WTC11 (cell line): ENCODE measurements at regions not wholly inside any gene's neighbourhood (a gene's known extent, or its start where the extent isn't known, plus 50 kb on each side); places are given as distances from the start of the nearest gene placed in this dataset.

Source experiments
- ATF1 ChIP-seq: sonication (generic); formaldehyde crosslinking; IDR thresholded peaks from 2 replicates; pipeline ENCODE4 v1.8.1; 2023; ENCODE audit warnings: mild to moderate bottlenecking, moderate library complexity, missing genetic modification reagents
- ATF6 ChIP-seq: sonication (generic); formaldehyde crosslinking; IDR thresholded peaks from 2 replicates; pipeline ENCODE4 v1.8.1; 2023; ENCODE audit warnings: mild to moderate bottlenecking, missing genetic modification reagents
- E2F4 ChIP-seq: sonication (generic); formaldehyde crosslinking; IDR thresholded peaks from 2 replicates; pipeline ENCODE4 v1.8.1; 2022; ENCODE audit warnings: low read depth, mild to moderate bottlenecking, moderate library complexity, missing genetic modification reagents, borderline replicate concordance
- ESRRA ChIP-seq: sonication (generic); formaldehyde crosslinking; IDR thresholded peaks from 2 replicates; pipeline ENCODE4 v1.8.1; 2022; ENCODE audit warnings: mild to moderate bottlenecking, missing genetic modification reagents, borderline replicate concordance
- FOXJ3 ChIP-seq: sonication (generic); formaldehyde crosslinking; IDR thresholded peaks from 2 replicates; pipeline ENCODE4 v1.9.0; 2021; ENCODE audit warnings: missing genetic modification reagents, mild to moderate bottlenecking, borderline replicate concordance
- JUN ChIP-seq: sonication (generic); formaldehyde crosslinking; IDR thresholded peaks from 2 replicates; pipeline ENCODE4 v1.8.0; 2023; ENCODE audit warnings: mild to moderate bottlenecking, missing genetic modification reagents
- USF1 ChIP-seq: sonication (generic); formaldehyde crosslinking; IDR thresholded peaks from 2 replicates; pipeline ENCODE4 v1.8.0; 2022; ENCODE audit warnings: mild to moderate bottlenecking, missing genetic modification reagents
- ZNF263 ChIP-seq: sonication (generic); formaldehyde crosslinking; IDR thresholded peaks from 2 replicates; pipeline ENCODE4 v1.8.1; 2022; ENCODE audit warnings: low read depth, mild to moderate bottlenecking, moderate library complexity, missing genetic modification reagents
- TF ChIP-seq, protein P1 (sequence below): fragments of 200-600 bp; IDR thresholded peaks from 2 replicates; pipeline ENCODE4 v1.8.0; 2022; ENCODE audit warnings: antibody characterized with exemption

DNA sequence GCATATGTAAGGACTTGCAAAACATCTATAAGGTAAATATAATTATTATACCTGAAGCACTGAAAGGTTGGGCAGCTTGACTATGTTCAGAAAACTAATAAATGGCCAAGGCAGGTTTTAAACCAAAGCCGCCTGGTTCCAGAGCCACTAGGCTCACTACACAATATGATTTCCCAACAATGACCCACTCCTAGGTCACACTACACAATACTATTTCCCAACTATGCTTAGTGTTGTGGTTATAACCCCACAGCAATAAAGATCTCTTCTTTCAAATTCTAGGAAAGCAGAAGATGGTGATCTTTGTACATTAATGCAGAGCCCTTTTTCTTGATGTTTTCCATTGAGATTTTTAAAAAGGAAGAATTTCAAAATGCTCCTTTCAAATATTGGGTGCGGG is 180.4 kb downstream of the CYRIA start:
- TF ChIP-seq, protein P1, sequence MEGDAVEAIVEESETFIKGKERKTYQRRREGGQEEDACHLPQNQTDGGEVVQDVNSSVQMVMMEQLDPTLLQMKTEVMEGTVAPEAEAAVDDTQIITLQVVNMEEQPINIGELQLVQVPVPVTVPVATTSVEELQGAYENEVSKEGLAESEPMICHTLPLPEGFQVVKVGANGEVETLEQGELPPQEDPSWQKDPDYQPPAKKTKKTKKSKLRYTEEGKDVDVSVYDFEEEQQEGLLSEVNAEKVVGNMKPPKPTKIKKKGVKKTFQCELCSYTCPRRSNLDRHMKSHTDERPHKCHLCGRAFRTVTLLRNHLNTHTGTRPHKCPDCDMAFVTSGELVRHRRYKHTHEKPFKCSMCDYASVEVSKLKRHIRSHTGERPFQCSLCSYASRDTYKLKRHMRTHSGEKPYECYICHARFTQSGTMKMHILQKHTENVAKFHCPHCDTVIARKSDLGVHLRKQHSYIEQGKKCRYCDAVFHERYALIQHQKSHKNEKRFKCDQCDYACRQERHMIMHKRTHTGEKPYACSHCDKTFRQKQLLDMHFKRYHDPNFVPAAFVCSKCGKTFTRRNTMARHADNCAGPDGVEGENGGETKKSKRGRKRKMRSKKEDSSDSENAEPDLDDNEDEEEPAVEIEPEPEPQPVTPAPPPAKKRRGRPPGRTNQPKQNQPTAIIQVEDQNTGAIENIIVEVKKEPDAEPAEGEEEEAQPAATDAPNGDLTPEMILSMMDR, result no peak
- no peak for TF ChIP-seq ESRRA (CRISPR knock-in tag)
- no peak for TF ChIP-seq ATF6 (CRISPR knock-in tag)
- TF ChIP-seq JUN (CRISPR knock-in tag), result no peak
- TF ChIP-seq USF1 (CRISPR knock-in tag), result no peak
- TF ChIP-seq E2F4 (CRISPR knock-in tag), result no peak
- no peak for TF ChIP-seq ATF1
- no peak for TF ChIP-seq ZNF263 (CRISPR knock-in tag)
- no peak for TF ChIP-seq FOXJ3 (CRISPR knock-in tag)
